Uterus (tissue), 2 donors: ENCODE measurements at regions not wholly inside any gene's neighbourhood (a gene's known extent, or its start where the extent isn't known, plus 50 kb on each side); places are given as distances from the start of the nearest gene placed in this dataset.

Experiments
- CTCF ChIP-seq, 4 experiments: fragments of 200-600 bp in 2 of 4; fragments of 450-650 bp in 2 of 4; sonication (generic) in 2 of 4; IDR thresholded peaks; one replicate each; pipeline ENCODE4 v1.5.1; 2016 to 2019; ENCODE audit warnings: antibody characterized with exemption in 4 of 4, mild to moderate bottlenecking in 2 of 4, moderate library complexity in 1 of 4
- POLR2A ChIP-seq, 2 donors: fragments of 450-650 bp; IDR thresholded peaks; one replicate each; pipeline ENCODE4 v1.6.1; 2016; ENCODE audit warnings: antibody characterized with exemption in 2 of 2, mild to moderate bottlenecking in 1 of 2, moderate library complexity in 1 of 2

DNA sequence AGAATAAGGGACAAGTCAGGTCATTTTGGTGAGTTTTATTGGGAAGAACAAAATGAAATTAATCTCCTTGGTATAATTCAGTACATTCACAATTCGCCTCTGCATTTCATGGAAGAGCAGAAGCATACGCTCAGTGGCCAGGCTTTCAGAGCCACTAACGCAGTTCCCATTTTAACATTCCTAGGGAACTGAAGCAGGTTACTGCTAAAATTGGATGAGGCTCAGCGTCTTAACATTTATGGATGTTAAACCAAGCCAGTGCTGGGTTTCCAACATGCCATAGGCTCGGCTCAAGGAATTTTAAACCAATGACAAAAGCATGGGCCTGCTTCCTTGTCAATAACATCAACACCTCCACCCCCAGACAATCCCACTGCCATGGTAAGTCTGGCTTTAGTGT, 172.7 kb upstream of the PRICKLE2 start:
- TF ChIP-seq CTCF (IDR thresholded peaks at IDR 0.05): no peak
- no peak for TF ChIP-seq POLR2A (IDR thresholded peaks at IDR 0.05)
